A549 (cell line): ENCODE measurements at regions not wholly inside any gene's neighbourhood (a gene's known extent, or its start where the extent isn't known, plus 50 kb on each side); places are given as distances from the start of the nearest gene placed in this dataset.

Experiments used
- ATAC-seq, 2 experiments: fragments of 200-7000 bp in 1 of 2; fragments of >200 bp in 1 of 2; cut with Nextera tagmentation in 1 of 2; cut with Tn5 transposase in 1 of 2; 3 replicates each; pipeline versions ENCODE4 v1.8.0 to v1.9.1; 2018 to 2020; ENCODE audit warnings: mild to moderate bottlenecking in 1 of 2, moderate library complexity in 1 of 2
- CTCF ChIA-PET: fragments of 300-600 bp; sonication (Branson Sonifier 250); formaldehyde crosslinking; extraction: SDS; loops from one replicate; lab custom pipeline; 2021; ENCODE audit warnings: antibody characterized with exemption, inconsistent platforms; lab: Yijun Ruan, JAX
- POLR2A ChIA-PET: fragments of 350-600 bp; formaldehyde crosslinking; extraction: SDS; loops from one replicate; lab custom pipeline; 2021; ENCODE audit warnings: antibody characterized with exemption, inconsistent platforms; lab: Yijun Ruan, JAX
- DNase-seq, 2 experiments: peaks; one replicate each; pipeline versions ENCODE4 v3.0.0 to v3.0.0-alpha.2; 2011 to 2016; ENCODE audit warnings: low read depth in 1 of 2, low spot score in 1 of 2
- FAIRE-seq: peaks from 2 replicates; lab custom pipeline; 2011; peaks lifted over from hg19 to GRCh38; lab: Jason Lieb, UNC
- H3K27ac ChIP-seq, 2 experiments: fragments of >200 bp; sonication (Bioruptor Twin); formaldehyde crosslinking; 3 replicates each; pipeline ENCODE4 v1.5.1; 2016 to 2017
- H3K4me1 ChIP-seq: fragments of >200 bp; sonication (Bioruptor Twin); formaldehyde crosslinking; 3 replicates; pipeline ENCODE4 v1.6.1; 2016
- H3K4me2 ChIP-seq: fragments of >200 bp; sonication (Bioruptor Twin); formaldehyde crosslinking; 3 replicates; pipeline ENCODE4 v1.6.1; 2016
- H3K4me3 ChIP-seq: fragments of >200 bp; sonication (Bioruptor Twin); formaldehyde crosslinking; 3 replicates; pipeline ENCODE4 v1.5.1; 2016
- H3K9me3 ChIP-seq: fragments of >200 bp; sonication (Bioruptor Twin); formaldehyde crosslinking; 3 replicates; pipeline ENCODE4 v1.6.1; 2016
- ATOH8 ChIP-seq: fragments of 250-450 bp; sonication (Bioruptor Pico); IDR thresholded peaks from 2 replicates; pipeline ENCODE4 v1.5.0; 2020; ENCODE audit warnings: low read depth, mild to moderate bottlenecking, moderate library complexity
- BHLHE40 ChIP-seq: IDR thresholded peaks from 2 replicates; pipeline ENCODE4 v1.6.1; 2012; ENCODE audit warnings: low read depth, low read length, inconsistent platforms
- CBX2 ChIP-seq: fragments of 200-600 bp; sonication (generic); IDR thresholded peaks from 2 replicates; pipeline ENCODE4 v1.6.1; 2016; ENCODE audit warnings: low read depth, mild to moderate bottlenecking, borderline replicate concordance
- CBX8 ChIP-seq: fragments of 200-600 bp; sonication (generic); IDR thresholded peaks from 2 replicates; pipeline ENCODE4 v1.6.1; 2016
- CEBPB ChIP-seq, 2 experiments: fragments of >200 bp in 1 of 2; sonication (Bioruptor Twin) in 1 of 2; formaldehyde crosslinking in 1 of 2; IDR thresholded peaks; 2 replicates each; pipeline ENCODE4 v1.6.1; 2012 to 2016
- EHMT2 ChIP-seq: fragments of 200-600 bp; sonication (generic); IDR thresholded peaks from 2 replicates; pipeline ENCODE4 v1.6.1; 2016; ENCODE audit warnings: antibody characterized with exemption, low read depth, mild to moderate bottlenecking, moderate library complexity
- ESRRA ChIP-seq: fragments of 150-350 bp; IDR thresholded peaks from 2 replicates; pipeline ENCODE4 v1.6.1; 2014; ENCODE audit warnings: mild to moderate bottlenecking, low read length, borderline replicate concordance
- FOSB ChIP-seq: fragments of 250-450 bp; sonication (Bioruptor Pico); IDR thresholded peaks from 2 replicates; pipeline ENCODE4 v1.5.0; 2020; ENCODE audit warnings: mild to moderate bottlenecking, moderate library complexity
- FOSL2 ChIP-seq, 2 experiments: fragments of 450-650 bp in 1 of 2; fragments of >200 bp in 1 of 2; sonication (Bioruptor Twin) in 1 of 2; formaldehyde crosslinking; IDR thresholded peaks; 2 replicates each; pipeline versions ENCODE4 v1.5.0 to v1.6.1; 2016 to 2020; ENCODE audit warnings: mild to moderate bottlenecking in 1 of 2, moderate library complexity in 1 of 2
- HEYL ChIP-seq: fragments of 250-450 bp; sonication (Bioruptor Pico); IDR thresholded peaks from 2 replicates; pipeline ENCODE4 v1.8.0; 2021; ENCODE audit warnings: mild to moderate bottlenecking, moderate library complexity
- HOXA7 ChIP-seq: fragments of 250-450 bp; sonication (Bioruptor Pico); IDR thresholded peaks from 2 replicates; pipeline ENCODE4 v1.5.0; 2020; ENCODE audit warnings: mild to moderate bottlenecking, moderate library complexity
- HOXB13 ChIP-seq: fragments of 250-450 bp; sonication (Bioruptor Pico); IDR thresholded peaks from 2 replicates; pipeline ENCODE4 v1.5.0; 2020; ENCODE audit warnings: low read depth, mild to moderate bottlenecking, moderate library complexity
- KDM1A ChIP-seq: fragments of 200-600 bp; sonication (generic); IDR thresholded peaks from 2 replicates; pipeline ENCODE4 v1.6.1; 2016; ENCODE audit warnings: low read depth, mild to moderate bottlenecking
- MAFK ChIP-seq: fragments of 450-650 bp; IDR thresholded peaks from 2 replicates; pipeline ENCODE4 v1.6.1; 2014; ENCODE audit not compliant: partially characterized antibody
- MYC ChIP-seq: IDR thresholded peaks from 2 replicates; pipeline ENCODE4 v1.6.1; 2012; ENCODE audit warnings: mild to moderate bottlenecking, inconsistent platforms, low read length, improper control_type of control experiment, borderline replicate concordance
- NPAS2 ChIP-seq: fragments of 250-450 bp; sonication (Bioruptor Pico); IDR thresholded peaks from 2 replicates; pipeline ENCODE4 v1.8.0; 2022; ENCODE audit warnings: mild to moderate bottlenecking, moderate library complexity, borderline replicate concordance
- PHF8 ChIP-seq: fragments of 200-600 bp; sonication (generic); IDR thresholded peaks from 2 replicates; pipeline ENCODE4 v1.6.1; 2016; ENCODE audit warnings: low read depth, mild to moderate bottlenecking, antibody characterized with exemption, moderate library complexity, borderline replicate concordance
- SREBF2 ChIP-seq: fragments of 450-650 bp; IDR thresholded peaks from 2 replicates; pipeline ENCODE4 v1.6.1; 2014; ENCODE audit warnings: mild to moderate bottlenecking, moderate library complexity
- TFCP2L1 ChIP-seq: fragments of 250-450 bp; sonication (Bioruptor Pico); IDR thresholded peaks from 2 replicates; pipeline ENCODE4 v1.5.0; 2021; ENCODE audit warnings: mild to moderate bottlenecking
- TP53 ChIP-seq: fragments of 250-450 bp; sonication (Bioruptor Pico); IDR thresholded peaks from 2 replicates; pipeline ENCODE4 v1.5.0; 2021; ENCODE audit warnings: mild to moderate bottlenecking, moderate library complexity
- USF2 ChIP-seq: fragments of 450-650 bp; IDR thresholded peaks from 2 replicates; pipeline ENCODE4 v1.6.1; 2014; ENCODE audit warnings: antibody characterized with exemption
- ZSCAN20 ChIP-seq: fragments of 250-450 bp; sonication (Bioruptor Pico); IDR thresholded peaks from 2 replicates; pipeline ENCODE4 v1.8.0; 2022; ENCODE audit warnings: mild to moderate bottlenecking, moderate library complexity
- WGBS: methylation state at CpG from one replicate; pipeline ENCODE4 v1.1.6; 2017; ENCODE audit errors: missing lambda C conversion rate; 5-methylcytosine and 5-hydroxymethylcytosine counted together
- TF ChIP-seq, protein P1 (sequence below): fragments of 200-600 bp; sonication (generic); IDR thresholded peaks from 2 replicates; pipeline ENCODE4 v1.6.1; 2016; ENCODE audit warnings: antibody characterized with exemption, mild to moderate bottlenecking, moderate library complexity
- TF ChIP-seq, protein P2 (sequence below): IDR thresholded peaks from 2 replicates; pipeline ENCODE4 v1.6.1; 2012

- 30% methylated on average over 2 of the region's 2 CpGs for WGBS
- no peak overlapping the region for H3K27ac ChIP-seq
- ChIA-PET CTCF (interaction anchor here (1.4 kb wide), 1 partner anchor 9 kb away, joined by 4 read pairs; no protein-coding TSS in a partner anchor), POLR2A (no interaction called here)
- no peak overlapping the region for H3K4me2 ChIP-seq
- H3K9me3 ChIP-seq, result no peaks in the 10 kb centered on the region
- DNase-seq (no peak), FAIRE-seq (no peak)
- no peak overlapping the region for H3K4me3 ChIP-seq
- H3K4me1 ChIP-seq, result no peaks in the 10 kb centered on the region
- TF ChIP-seq, protein P1, sequence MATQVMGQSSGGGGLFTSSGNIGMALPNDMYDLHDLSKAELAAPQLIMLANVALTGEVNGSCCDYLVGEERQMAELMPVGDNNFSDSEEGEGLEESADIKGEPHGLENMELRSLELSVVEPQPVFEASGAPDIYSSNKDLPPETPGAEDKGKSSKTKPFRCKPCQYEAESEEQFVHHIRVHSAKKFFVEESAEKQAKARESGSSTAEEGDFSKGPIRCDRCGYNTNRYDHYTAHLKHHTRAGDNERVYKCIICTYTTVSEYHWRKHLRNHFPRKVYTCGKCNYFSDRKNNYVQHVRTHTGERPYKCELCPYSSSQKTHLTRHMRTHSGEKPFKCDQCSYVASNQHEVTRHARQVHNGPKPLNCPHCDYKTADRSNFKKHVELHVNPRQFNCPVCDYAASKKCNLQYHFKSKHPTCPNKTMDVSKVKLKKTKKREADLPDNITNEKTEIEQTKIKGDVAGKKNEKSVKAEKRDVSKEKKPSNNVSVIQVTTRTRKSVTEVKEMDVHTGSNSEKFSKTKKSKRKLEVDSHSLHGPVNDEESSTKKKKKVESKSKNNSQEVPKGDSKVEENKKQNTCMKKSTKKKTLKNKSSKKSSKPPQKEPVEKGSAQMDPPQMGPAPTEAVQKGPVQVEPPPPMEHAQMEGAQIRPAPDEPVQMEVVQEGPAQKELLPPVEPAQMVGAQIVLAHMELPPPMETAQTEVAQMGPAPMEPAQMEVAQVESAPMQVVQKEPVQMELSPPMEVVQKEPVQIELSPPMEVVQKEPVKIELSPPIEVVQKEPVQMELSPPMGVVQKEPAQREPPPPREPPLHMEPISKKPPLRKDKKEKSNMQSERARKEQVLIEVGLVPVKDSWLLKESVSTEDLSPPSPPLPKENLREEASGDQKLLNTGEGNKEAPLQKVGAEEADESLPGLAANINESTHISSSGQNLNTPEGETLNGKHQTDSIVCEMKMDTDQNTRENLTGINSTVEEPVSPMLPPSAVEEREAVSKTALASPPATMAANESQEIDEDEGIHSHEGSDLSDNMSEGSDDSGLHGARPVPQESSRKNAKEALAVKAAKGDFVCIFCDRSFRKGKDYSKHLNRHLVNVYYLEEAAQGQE, result no peak
- TF ChIP-seq ESRRA, result no peak
- no peak for TF ChIP-seq FOSL2 (IDR thresholded peaks at IDR 0.05)
- TF ChIP-seq FOSL2 (CRISPR knock-in tag; IDR thresholded peaks at IDR 0.05), result no peak
- no peak for TF ChIP-seq SREBF2
- no peak for TF ChIP-seq TP53
- no peak for TF ChIP-seq PHF8
- TF ChIP-seq TFCP2L1 (CRISPR knock-in tag), result no peak
- no peak for TF ChIP-seq HOXB13
- TF ChIP-seq ATOH8 (CRISPR knock-in tag), result no peak
- no peak for TF ChIP-seq HEYL (CRISPR knock-in tag)
- TF ChIP-seq CBX8, result no peak
- no peak for TF ChIP-seq KDM1A
- no peak for TF ChIP-seq HOXA7
- TF ChIP-seq USF2, result no peak
- no peak for TF ChIP-seq CEBPB (IDR thresholded peaks at IDR 0.05)
- TF ChIP-seq NPAS2 (CRISPR knock-in tag), result no peak
- no peak for TF ChIP-seq CBX2
- no peak for TF ChIP-seq FOSB
- TF ChIP-seq ZSCAN20 (CRISPR knock-in tag), result no peak
- TF ChIP-seq, all 56 proteins: peak for 0
- ATAC-seq, result no peak
These were observed 288.1 kb upstream of the FIGN start for GRCh38 chr2:164023896-164024295.

DNA sequence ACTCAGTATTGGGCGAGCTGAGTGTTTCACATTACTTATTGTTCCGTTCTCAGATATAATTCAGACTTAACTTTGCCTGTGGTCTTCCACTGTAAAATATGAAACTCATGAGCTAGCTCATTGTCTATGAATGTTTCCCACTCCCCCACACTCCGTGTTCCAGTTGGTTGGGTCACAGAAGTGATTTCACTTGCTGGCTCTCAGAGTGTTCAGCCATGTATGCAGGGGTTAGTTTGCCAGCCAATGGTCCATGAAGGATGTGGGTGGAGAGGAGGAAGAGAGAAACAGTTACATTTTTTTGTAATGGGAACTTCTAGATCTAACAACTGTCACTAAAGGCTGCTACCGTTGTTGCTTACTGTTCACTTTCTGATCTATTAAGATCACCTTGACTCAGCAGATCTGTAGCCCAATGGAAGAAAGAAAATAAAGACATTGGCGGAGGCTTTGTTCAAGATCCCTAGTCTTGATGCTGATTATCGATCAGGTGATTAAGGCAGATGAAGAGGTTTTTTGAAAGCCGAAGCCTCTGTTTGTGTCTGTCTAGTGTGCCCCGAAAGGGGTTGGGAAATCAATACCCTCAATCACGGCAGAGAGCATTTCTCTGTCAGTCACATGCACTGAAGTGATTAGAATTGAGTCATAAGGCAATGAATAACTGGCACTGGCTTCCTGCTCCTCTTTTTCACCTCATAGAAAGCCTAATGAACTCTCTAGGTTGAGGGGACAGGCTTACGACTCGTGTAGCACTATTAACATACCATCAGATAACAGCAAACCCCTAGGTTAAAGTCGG lies 279.7 kb upstream of the FIGN start:
- H3K9me3 ChIP-seq, result no peaks in the 10 kb centered on the region
- no peaks in the 10 kb centered on the region for H3K4me1 ChIP-seq
- ATAC-seq, result no peak
- DNase-seq, result no peak
- TF ChIP-seq MYC (no peak), BHLHE40 (no peak), EHMT2 (no peak), MAFK (peak; percentile 11), HOXB13 (no peak)
- TF ChIP-seq, protein P2, sequence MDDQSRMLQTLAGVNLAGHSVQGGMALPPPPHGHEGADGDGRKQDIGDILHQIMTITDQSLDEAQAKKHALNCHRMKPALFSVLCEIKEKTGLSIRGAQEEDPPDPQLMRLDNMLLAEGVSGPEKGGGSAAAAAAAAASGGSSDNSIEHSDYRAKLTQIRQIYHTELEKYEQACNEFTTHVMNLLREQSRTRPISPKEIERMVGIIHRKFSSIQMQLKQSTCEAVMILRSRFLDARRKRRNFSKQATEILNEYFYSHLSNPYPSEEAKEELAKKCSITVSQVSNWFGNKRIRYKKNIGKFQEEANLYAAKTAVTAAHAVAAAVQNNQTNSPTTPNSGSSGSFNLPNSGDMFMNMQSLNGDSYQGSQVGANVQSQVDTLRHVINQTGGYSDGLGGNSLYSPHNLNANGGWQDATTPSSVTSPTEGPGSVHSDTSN, result no peak
- TF ChIP-seq, all 56 proteins: peak for 1
- ChIA-PET CTCF (interaction anchor here (1.6 kb wide), 1 partner anchor 9 kb away, joined by 4 read pairs; no protein-coding TSS in a partner anchor), POLR2A (no interaction called here)
- Histone ChIP-seq H3K4me2 (0 out of 3 replicates have a peak overlapping the region, but pooled peaks have one; percentile 7), H3K4me3 (no peak overlapping the region), H3K27ac (no peak overlapping the region)
- no peak for FAIRE-seq
- 62% methylated on average over 12 of the region's 12 CpGs for WGBS
